Left lung (tissue), 4 donors: ENCODE measurements at regions not wholly inside any gene's neighbourhood (a gene's known extent, or its start where the extent isn't known, plus 50 kb on each side); places are given as distances from the start of the nearest gene placed in this dataset.
"Not testable (repeated sequence)": the region's sequence is repeated elsewhere in the genome, so short reads cannot be mapped to it uniquely, and the experiment has no call there.

Experiments used
- ATAC-seq: fragments of 200-7000 bp; cut with Tn5 transposase; one replicate; pipeline ENCODE4 v1.9.1; 2020; ENCODE audit warnings: moderate library complexity
- DNase-seq, 4 donors: peaks; one replicate each; pipeline ENCODE4 v3.0.0-alpha.2; 2013 to 2020
- H3K27ac ChIP-seq, 2 donors: fragments of 200-600 bp; sonication (generic) in 1 of 2; one replicate each; pipeline versions ENCODE4 v1.5.0 to v1.8.0; 2020 to 2021
- H3K27me3 ChIP-seq, 2 donors: fragments of 200-600 bp; sonication (generic) in 1 of 2; one replicate each; pipeline versions ENCODE4 v1.5.0 to v1.8.0; 2020 to 2021
- H3K36me3 ChIP-seq, 2 donors: fragments of 200-600 bp; sonication (generic) in 1 of 2; one replicate each; pipeline versions ENCODE4 v1.5.0 to v1.8.0; 2020 to 2021
- H3K4me1 ChIP-seq, 2 donors: fragments of 200-600 bp; one replicate each; pipeline ENCODE4 v1.8.0; 2021
- H3K4me3 ChIP-seq, 2 donors: fragments of 200-600 bp; sonication (generic) in 1 of 2; one replicate each; pipeline versions ENCODE4 v1.5.0 to v1.8.0; 2020 to 2021; ENCODE audit warnings: mild to moderate bottlenecking in 1 of 2
- H3K9me3 ChIP-seq, 2 donors: fragments of 200-600 bp; sonication (generic) in 1 of 2; one replicate each; pipeline versions ENCODE4 v1.5.0 to v1.8.0; 2020 to 2021
- CTCF ChIP-seq, 2 donors: fragments of 200-600 bp; sonication (generic) in 1 of 2; IDR thresholded peaks; one replicate each; pipeline versions ENCODE4 v1.5.0 to v1.8.0; 2021; ENCODE audit warnings: antibody characterized with exemption in 2 of 2
- intact Hi-C, 2 donors: fragments of 100-400 bp; cut with DNase I; formaldehyde crosslinking; loops; one replicate each; pipeline versions ENCODE4 v1.11.2 to v1.14.2; 2022
- donor health status: DM: no; HTN: yes; CAD: no.
- donor health status: DM: no; HTN: no; CAD: no.

GRCh38 chr5:68067291-68067690 lies 148.3 kb upstream of the PIK3R1 start:
- no peak for DNase-seq
- ATAC-seq = no peak
- no peak for TF ChIP-seq CTCF (IDR thresholded peaks at IDR 0.05)

GRCh38 chr5:68066277-68066955 lies 149.1 kb upstream of the PIK3R1 start:
- intact Hi-C loops = no loop called here
- H3K9me3 ChIP-seq = peaks cover 0 to 14% of the 10 kb centered on the region in 2 donors
- no peak for DNase-seq
- H3K27me3 ChIP-seq = no peaks in the 10 kb centered on the region
- H3K4me1 ChIP-seq = peaks cover 0 to 8% of the 10 kb centered on the region in 2 donors
- H3K4me3 ChIP-seq = no peak overlapping the region
- no peaks in the 10 kb centered on the region for H3K36me3 ChIP-seq
- ATAC-seq = no peak
- no peak for TF ChIP-seq CTCF (IDR thresholded peaks at IDR 0.05)
- H3K27ac ChIP-seq = no peak overlapping the region

More at GRCh38 chr5:68067291-68067690, 148.3 kb upstream of the PIK3R1 start:
- Histone ChIP-seq H3K27ac (no peak overlapping the region), H3K36me3 (no peaks in the 10 kb centered on the region), H3K4me1 (peaks cover 0 to 8% of the 10 kb centered on the region in 2 donors), H3K27me3 (no peaks in the 10 kb centered on the region), H3K9me3 (peaks cover 0 to 12% of the 10 kb centered on the region in 2 donors), H3K4me3 (no peak overlapping the region)
- intact Hi-C loops = no loop called here

GRCh38 chr5:68065321-68065720 lies 150.2 kb upstream of the PIK3R1 start:
- H3K27me3 ChIP-seq, DNase-seq, ATAC-seq, H3K4me3 ChIP-seq, H3K4me1 ChIP-seq, H3K36me3 ChIP-seq, H3K27ac ChIP-seq, intact Hi-C loops: not testable (repeated sequence)
- H3K9me3 ChIP-seq = peaks cover 0 to 19% of the 10 kb centered on the region in 2 donors

GRCh38 chr5:68060382-68060781 lies 155.2 kb upstream of the PIK3R1 start:
- intact Hi-C loops = no loop called here

GRCh38 chr5:68057191-68057590 lies 158.4 kb upstream of the PIK3R1 start:
- Histone ChIP-seq H3K4me1 (no peaks in the 10 kb centered on the region), H3K4me3 (no peak overlapping the region), H3K9me3 (peaks cover 0 to 7% of the 10 kb centered on the region in 2 donors), H3K36me3 (no peaks in the 10 kb centered on the region), H3K27ac (no peak overlapping the region), H3K27me3 (no peaks in the 10 kb centered on the region)
- TF ChIP-seq CTCF (IDR thresholded peaks at IDR 0.05) = no peak
- intact Hi-C loops = no loop called here
- DNase-seq (no peak), ATAC-seq (peak; percentile 46)

More at GRCh38 chr5:68060382-68060781, 155.2 kb upstream of the PIK3R1 start:
- H3K9me3 ChIP-seq = peaks cover 0 to 14% of the 10 kb centered on the region in 2 donors
- DNase-seq (no peak), ATAC-seq (no peak)
- H3K4me1 ChIP-seq = no peaks in the 10 kb centered on the region
- no peak for TF ChIP-seq CTCF (IDR thresholded peaks at IDR 0.05)
- no peak overlapping the region for H3K27ac ChIP-seq
- no peaks in the 10 kb centered on the region for H3K36me3 ChIP-seq
- no peaks in the 10 kb centered on the region for H3K27me3 ChIP-seq
- H3K4me3 ChIP-seq = no peak overlapping the region

- Histone ChIP-seq H3K27me3 (no peaks in the 10 kb centered on the region), H3K36me3 (no peaks in the 10 kb centered on the region), H3K4me3 (no peak overlapping the region), H3K4me1 (no peaks in the 10 kb centered on the region), H3K9me3 (no peaks in the 10 kb centered on the region), H3K27ac (no peak overlapping the region)
- TF ChIP-seq CTCF (IDR thresholded peaks at IDR 0.05) = no peak
- intact Hi-C loops = no loop called here
- DNase-seq (no peak), ATAC-seq (no peak)
Measured at GRCh38 chr5:68055686-68056085, 159.9 kb upstream of the PIK3R1 start.
